Endothelial cell of umbilical vein (primary cell): ENCODE measurements at regions not wholly inside any gene's neighbourhood (a gene's known extent, or its start where the extent isn't known, plus 50 kb on each side); places are given as distances from the start of the nearest gene placed in this dataset.

Source experiments
- BruUV-seq: library from RNA; stranded (reverse); fragments of 400-500 nt; replicated peaks from 2 replicates; lab custom pipeline; 2021; lab: Mats Ljungman, UMichigan
- CTCF ChIA-PET: fragments of 300-600, 350-600 bp; sonication (Branson Sonifier 250); formaldehyde crosslinking; loops from one replicate; lab custom pipeline; 2021; ENCODE audit warnings: antibody characterized with exemption, inconsistent platforms; lab: Charles Lee
- POLR2A ChIA-PET: fragments of 300-600, 350-600 bp; sonication (Branson Sonifier 250); formaldehyde crosslinking; loops from one replicate; lab custom pipeline; 2021; ENCODE audit warnings: antibody characterized with exemption, inconsistent platforms; lab: Charles Lee
- DNase-seq: peaks from one replicate; pipeline ENCODE4 v3.0.0-alpha.2; 2011; ENCODE audit warnings: low read depth, low spot score
- FAIRE-seq: peaks from 2 replicates; lab custom pipeline; 2011; peaks lifted over from hg19 to GRCh38; lab: Jason Lieb, UNC
- H2AFZ ChIP-seq: 2 replicates; pipeline ENCODE4 v1.6.0; 2012; ENCODE audit warnings: low read depth, low read length, control low read depth, inconsistent platforms
- H3K27ac ChIP-seq: 2 replicates; pipeline ENCODE4 v1.5.1; 2011; ENCODE audit warnings: low read depth, mild to moderate bottlenecking, control low read depth, low read length, moderate library complexity; ENCODE audit not compliant: insufficient read depth
- H3K27me3 ChIP-seq, 2 experiments: 2 replicates each; pipeline versions ENCODE4 v1.6.0 to v1.6.1; 2011; ENCODE audit warnings: low read length in 2 of 2, mixed read lengths in 1 of 2; ENCODE audit not compliant: control insufficient read depth in 2 of 2, insufficient read depth in 2 of 2
- H3K36me3 ChIP-seq, 2 experiments: 2 replicates in 1 of 2; 3 replicates in 1 of 2; pipeline ENCODE4 v1.5.1; 2011; ENCODE audit warnings: low read length in 2 of 2, mild to moderate bottlenecking in 1 of 2, moderate library complexity in 1 of 2; ENCODE audit not compliant: control insufficient read depth in 2 of 2, insufficient read depth in 2 of 2; ENCODE audit errors: extremely low read depth in 1 of 2
- H3K4me1 ChIP-seq: 3 replicates; pipeline ENCODE4 v1.5.1; 2011; ENCODE audit warnings: mild to moderate bottlenecking, low read length; ENCODE audit not compliant: control insufficient read depth, insufficient read depth; ENCODE audit errors: extremely low read depth
- H3K4me2 ChIP-seq: 2 replicates; pipeline ENCODE4 v1.6.1; 2011; ENCODE audit warnings: low read length, control low read depth, mixed read lengths; ENCODE audit not compliant: insufficient read depth
- H3K4me3 ChIP-seq, 3 experiments: fragments of 200-600 bp in 1 of 3; sonication (generic), shearing (Covaris generic) in 1 of 3; replicated peaks in 1 of 3; 2 replicates each; pipeline ENCODE4 v1.5.1; 2011 to 2016; ENCODE audit warnings: control low read depth in 3 of 3, low read length in 3 of 3, mild to moderate bottlenecking in 2 of 3, inconsistent platforms in 1 of 3, low read depth in 1 of 3, moderate library complexity in 1 of 3; ENCODE audit not compliant: insufficient read depth in 1 of 3
- H3K79me2 ChIP-seq: 2 replicates; pipeline ENCODE4 v1.6.0; 2012; ENCODE audit warnings: low read length, inconsistent platforms; ENCODE audit not compliant: control insufficient read depth, insufficient read depth
- H3K9ac ChIP-seq: replicated peaks from 2 replicates; pipeline ENCODE3; 2011; ENCODE audit warnings: low read length, control low read depth; ENCODE audit not compliant: insufficient read depth; ENCODE audit errors: extremely low read depth
- H3K9me1 ChIP-seq: replicated peaks from 3 replicates; pipeline ENCODE4 v1.6.0; 2011; ENCODE audit warnings: mild to moderate bottlenecking, low read length; ENCODE audit not compliant: control insufficient read depth, insufficient read depth; ENCODE audit errors: extremely low read depth
- H3K9me3 ChIP-seq: replicated peaks from 2 replicates; pipeline ENCODE4 v1.5.1; 2012; ENCODE audit warnings: low read length, inconsistent platforms; ENCODE audit not compliant: control insufficient read depth, insufficient read depth
- H4K20me1 ChIP-seq: replicated peaks from 2 replicates; pipeline ENCODE3; 2011; ENCODE audit warnings: mild to moderate bottlenecking, low read length; ENCODE audit not compliant: control insufficient read depth, insufficient read depth; ENCODE audit errors: extremely low read depth
- EZH2 ChIP-seq: IDR thresholded peaks from 2 replicates; pipeline ENCODE4 v1.6.1; 2012; ENCODE audit warnings: borderline replicate concordance, low read depth, mild to moderate bottlenecking, moderate library complexity, low read length, inconsistent platforms; ENCODE audit not compliant: severe bottlenecking
- FOS ChIP-seq: IDR thresholded peaks from 2 replicates; pipeline ENCODE4 v1.6.1; 2011; ENCODE audit warnings: mild to moderate bottlenecking, low read length, moderate library complexity, borderline replicate concordance; ENCODE audit not compliant: insufficient read depth
- GATA2 ChIP-seq: IDR thresholded peaks from 2 replicates; pipeline ENCODE4 v1.7.0; 2011; ENCODE audit warnings: low read depth, mild to moderate bottlenecking, moderate library complexity, mixed read lengths, low read length; ENCODE audit not compliant: insufficient read length, insufficient read depth
- JUN ChIP-seq: IDR thresholded peaks from 2 replicates; pipeline ENCODE4 v1.6.1; 2011; ENCODE audit warnings: borderline replicate concordance, low read depth; ENCODE audit not compliant: insufficient read length, insufficient read depth
- MAX ChIP-seq: IDR thresholded peaks from 2 replicates; pipeline ENCODE4 v1.6.1; 2011; ENCODE audit not compliant: insufficient read depth, insufficient read length
- MYC ChIP-seq: IDR thresholded peaks from one replicate; pipeline ENCODE4 v1.6.1; 2011; ENCODE audit warnings: mild to moderate bottlenecking, low read depth, low read length
- POLR2AphosphoS5 ChIP-seq: IDR thresholded peaks from 2 replicates; pipeline ENCODE4 v1.6.1; 2012; ENCODE audit warnings: low read depth, mild to moderate bottlenecking, control low read depth, low read length, moderate library complexity; ENCODE audit not compliant: insufficient read depth
- dilution Hi-C: fragments of 300-500 bp; cut with MboI; formaldehyde crosslinking; loops from one replicate; pipeline ENCODE4 v1.15.0; 2019; ENCODE audit warnings: low sequenced_read_pairs; ENCODE audit not compliant: extremely low pct_ligation_motif_present
- intact Hi-C: fragments of 100-400 bp; cut with micrococcal nuclease; formaldehyde crosslinking; loops from one replicate; pipeline ENCODE4 v1.10.0; 2022

GRCh38 chrX:42027367-42028000 lies 104.1 kb upstream of the CASK start:
- H4K20me1 ChIP-seq: no peaks in the 10 kb centered on the region
- H2AFZ ChIP-seq: no peak overlapping the region
- H3K27me3 ChIP-seq: no peaks in the 10 kb centered on the region
- no peaks in the 10 kb centered on the region for H3K36me3 ChIP-seq
- H3K4me3 ChIP-seq: no peak overlapping the region
- no peaks in the 10 kb centered on the region for H3K79me2 ChIP-seq
- no peak for FAIRE-seq
- H3K9me1 ChIP-seq: no peaks in the 10 kb centered on the region
- H3K9me3 ChIP-seq: no peaks in the 10 kb centered on the region
- ChIA-PET POLR2A (no interaction called here), CTCF (no interaction called here)
- dilution Hi-C loops (no loop called here), intact Hi-C loops (loop anchor here (2.0 kb wide), 1 partner anchor 105 kb away; the partner anchor contains the start of gene CASK)
- no TSS peak for BruUV-seq
- no peak overlapping the region for H3K27ac ChIP-seq
- no peak for DNase-seq
- no peak for TF ChIP-seq FOS
- TF ChIP-seq GATA2: no peak
- no peak for TF ChIP-seq MYC
- no peak overlapping the region for H3K9ac ChIP-seq
- peaks cover 5% of the 10 kb centered on the region for H3K4me1 ChIP-seq
- H3K4me2 ChIP-seq: no peak overlapping the region

DNA sequence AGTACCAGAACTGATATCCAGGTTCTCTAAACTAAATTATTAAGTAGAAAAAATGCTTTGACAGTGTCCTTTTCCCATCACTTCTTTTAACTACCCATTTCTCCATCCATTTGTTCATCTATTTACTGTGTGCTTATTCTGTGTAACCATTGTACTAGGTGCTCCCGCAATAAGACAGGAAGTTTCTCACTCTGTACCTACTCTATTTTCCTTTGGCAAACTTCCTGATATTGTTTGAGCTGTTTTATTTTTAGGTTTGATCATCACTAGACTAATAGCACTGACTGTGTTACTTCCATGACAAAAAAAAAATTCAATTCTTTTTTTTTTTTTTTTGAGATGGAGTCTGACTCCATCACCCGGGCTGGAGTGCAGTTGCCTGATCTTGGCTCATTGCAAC lies 102.5 kb upstream of the CASK start:
- Histone ChIP-seq H3K4me3 (no peak overlapping the region), H3K9ac (no peak overlapping the region), H2AFZ (no peak overlapping the region), H3K79me2 (no peaks in the 10 kb centered on the region), H3K36me3 (no peaks in the 10 kb centered on the region), H3K9me3 (no peaks in the 10 kb centered on the region), H3K27me3 (no peaks in the 10 kb centered on the region), H3K9me1 (no peaks in the 10 kb centered on the region), H4K20me1 (no peaks in the 10 kb centered on the region), H3K27ac (no peak overlapping the region), H3K4me1 (peaks cover 5% of the 10 kb centered on the region), H3K4me2 (no peak overlapping the region)
- ChIA-PET POLR2A (no interaction called here), CTCF (no interaction called here)
- TF ChIP-seq POLR2AphosphoS5: no peak
- TF ChIP-seq JUN: peak; percentile 19
- TF ChIP-seq MAX: no peak
- TF ChIP-seq FOS: no peak
- no peak for TF ChIP-seq EZH2
- dilution Hi-C loops: no loop called here
- intact Hi-C loops: loop anchor here (2.0 kb wide), 1 partner anchor 103 kb away; the partner anchor contains the start of gene CASK
- no TSS peak for BruUV-seq
- FAIRE-seq (peak; percentile 88), DNase-seq (peak; percentile 41)
